Vagina (tissue), 2 donors: ENCODE measurements at regions not wholly inside any gene's neighbourhood (a gene's known extent, or its start where the extent isn't known, plus 50 kb on each side); places are given as distances from the start of the nearest gene placed in this dataset.

ENCODE experiments used
- POLR2AphosphoS5 ChIP-seq, 2 donors: sonication (generic); formaldehyde crosslinking; IDR thresholded peaks; one replicate each; pipeline ENCODE4 v1.9.0; 2017; ENCODE audit warnings: antibody characterized with exemption in 2 of 2, mild to moderate bottlenecking in 2 of 2, low read depth in 1 of 2; ENCODE audit not compliant: insufficient read depth in 1 of 2
- TF ChIP-seq, protein P1 (sequence below), 3 experiments: fragments of 450-650 bp in 2 of 3; fragments of 200-600 bp in 1 of 3; sonication (generic) in 1 of 3; IDR thresholded peaks; one replicate each; pipeline ENCODE4 v1.5.1; 2017 to 2019; ENCODE audit warnings: antibody characterized with exemption in 3 of 3, mild to moderate bottlenecking in 2 of 3, moderate library complexity in 2 of 3

DNA sequence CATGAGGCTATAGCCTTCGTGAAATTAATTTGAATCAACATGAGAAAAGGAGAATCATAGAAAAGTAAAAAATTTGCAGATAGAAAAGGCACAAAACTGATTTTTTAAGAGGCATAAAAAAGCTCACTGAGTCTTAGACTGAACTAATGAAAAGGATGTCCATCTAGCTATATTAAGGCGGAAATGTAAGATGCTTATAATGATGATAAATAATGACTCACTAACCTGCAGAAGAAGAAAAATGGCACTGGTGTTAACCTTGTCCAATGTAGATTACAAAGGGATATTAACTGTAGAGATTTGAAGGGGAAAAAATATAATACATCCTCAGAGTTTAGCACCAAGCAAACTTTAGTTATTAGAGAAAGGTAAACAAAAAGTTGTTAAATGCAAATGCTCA lies 1098.0 kb upstream of the DDX18 start:
- TF ChIP-seq, protein P1, sequence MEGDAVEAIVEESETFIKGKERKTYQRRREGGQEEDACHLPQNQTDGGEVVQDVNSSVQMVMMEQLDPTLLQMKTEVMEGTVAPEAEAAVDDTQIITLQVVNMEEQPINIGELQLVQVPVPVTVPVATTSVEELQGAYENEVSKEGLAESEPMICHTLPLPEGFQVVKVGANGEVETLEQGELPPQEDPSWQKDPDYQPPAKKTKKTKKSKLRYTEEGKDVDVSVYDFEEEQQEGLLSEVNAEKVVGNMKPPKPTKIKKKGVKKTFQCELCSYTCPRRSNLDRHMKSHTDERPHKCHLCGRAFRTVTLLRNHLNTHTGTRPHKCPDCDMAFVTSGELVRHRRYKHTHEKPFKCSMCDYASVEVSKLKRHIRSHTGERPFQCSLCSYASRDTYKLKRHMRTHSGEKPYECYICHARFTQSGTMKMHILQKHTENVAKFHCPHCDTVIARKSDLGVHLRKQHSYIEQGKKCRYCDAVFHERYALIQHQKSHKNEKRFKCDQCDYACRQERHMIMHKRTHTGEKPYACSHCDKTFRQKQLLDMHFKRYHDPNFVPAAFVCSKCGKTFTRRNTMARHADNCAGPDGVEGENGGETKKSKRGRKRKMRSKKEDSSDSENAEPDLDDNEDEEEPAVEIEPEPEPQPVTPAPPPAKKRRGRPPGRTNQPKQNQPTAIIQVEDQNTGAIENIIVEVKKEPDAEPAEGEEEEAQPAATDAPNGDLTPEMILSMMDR (IDR thresholded peaks at IDR 0.05): no peak
- TF ChIP-seq POLR2AphosphoS5 (IDR thresholded peaks at IDR 0.05; ENCODE audit: insufficient read depth in 1 of 2, low read depth in 1 of 2): no peak
